ENCODE measurements at regions not wholly inside any gene's neighbourhood (a gene's known extent, or its start where the extent isn't known, plus 50 kb on each side); places are given as distances from the start of the nearest gene placed in this dataset.

GRCh38 chr2:147763861-147764260 lies 81.0 kb upstream of the ACVR2A start:
- H2AK5ac ChIP-seq (ENCODE audit: insufficient read length, low read length): no peak overlapping the region
- H3K27ac Mint-ChIP-seq: no peak overlapping the region
- no peaks in the 10 kb centered on the region for H3K4me1 ChIP-seq (ENCODE audit: insufficient read depth, low read length)
- H3K79me1 ChIP-seq (ENCODE audit: insufficient read depth, low read depth, low read length, poor library complexity, severe bottlenecking): no peaks in the 10 kb centered on the region
- H3K56ac ChIP-seq (ENCODE audit: insufficient read length, low read depth, low read length): no peak overlapping the region
- no peaks in the 10 kb centered on the region for H4K20me1 ChIP-seq (ENCODE audit: control insufficient read depth, insufficient read depth, insufficient read length)
- no peak overlapping the region for H4K91ac ChIP-seq (ENCODE audit: insufficient read length, low read depth, low read length)
- no peak overlapping the region for H2BK120ac ChIP-seq (ENCODE audit: low read depth, low read length, poor library complexity, severe bottlenecking)
- no peak overlapping the region for H2BK5ac ChIP-seq (ENCODE audit: insufficient read length, low read length)
- H3K9ac ChIP-seq (ENCODE audit: extremely low read depth, insufficient read length, low read length): no peak overlapping the region
- no peak overlapping the region for H4K8ac ChIP-seq (replicated peaks; ENCODE audit: insufficient read length, low read depth, low read length)
- no peak overlapping the region for H3K4ac ChIP-seq (ENCODE audit: low read depth, low read length)
- H3K27me3 Mint-ChIP-seq (ENCODE audit: low read depth): peaks cover 1% of the 10 kb centered on the region; the same call in 1 of the 2 replicates
- TF ChIP-seq CTCF (conservative IDR thresholded peaks at IDR 0.05): no peak
- no peaks in the 10 kb centered on the region for H3K4me1 Mint-ChIP-seq
- H2BK12ac ChIP-seq (ENCODE audit: insufficient read length, low read depth, low read length): no peak overlapping the region
- peaks cover 9 to 33% (median 16%) of the 10 kb centered on the region in 3 experiments; a peak in 5 of 7 replicates for H3K36me3 Mint-ChIP-seq (ENCODE audit: insufficient read depth in 1 of 3, low read depth in 3 of 3)
- H3K23me2 ChIP-seq (ENCODE audit: insufficient read length, low read depth, low read length, poor library complexity, severe bottlenecking): no peaks in the 10 kb centered on the region
- H3T11ph ChIP-seq (ENCODE audit: low read length): no peak overlapping the region
- no peaks in the 10 kb centered on the region for H3K27me3 ChIP-seq (ENCODE audit: insufficient read depth, low read length)
- H3K27ac ChIP-seq (ENCODE audit: insufficient read length, low read depth, low read length): no peak overlapping the region
- peaks cover 5% of the 10 kb centered on the region for H3K9me3 ChIP-seq (ENCODE audit: control insufficient read depth, low read depth, low read length)
- no peak overlapping the region for H3K23ac ChIP-seq (ENCODE audit: insufficient read length, low read depth, low read length)
- H3K18ac ChIP-seq (ENCODE audit: insufficient read length, low read depth, low read length): no peak overlapping the region
- H2AFZ ChIP-seq (ENCODE audit: low read length): no peak overlapping the region
- no peak overlapping the region for H4K5ac ChIP-seq (ENCODE audit: insufficient read length, low read depth, low read length)
- peaks cover 27 to 29% of the 10 kb centered on the region in 2 experiments for H3K9me3 Mint-ChIP-seq
- no peak overlapping the region for H3K4me3 Mint-ChIP-seq
- H3K4me2 ChIP-seq (ENCODE audit: insufficient read depth, insufficient read length, low read length): no peak overlapping the region
- H3K14ac ChIP-seq (ENCODE audit: insufficient read depth, low read length): no peak overlapping the region
- DNase-seq: no peak
- no peak overlapping the region for H2BK15ac ChIP-seq (ENCODE audit: low read depth, low read length)
- no peak overlapping the region for H2BK20ac ChIP-seq (ENCODE audit: low read depth, low read length, poor library complexity, severe bottlenecking)
- H3K79me2 ChIP-seq (ENCODE audit: insufficient read depth, low read length): no peaks in the 10 kb centered on the region
